IMR-90 (cell line): ENCODE measurements at regions not wholly inside any gene's neighbourhood (a gene's known extent, or its start where the extent isn't known, plus 50 kb on each side); places are given as distances from the start of the nearest gene placed in this dataset.

Source experiments
- ATAC-seq: fragments of 200-7000 bp; cut with Tn5 transposase; 2 replicates; pipeline ENCODE4 v1.9.1; 2020; ENCODE audit warnings: low read depth, mild to moderate bottlenecking, moderate library complexity
- BruUV-seq: library from RNA; stranded (reverse); fragments of 400-500 nt; replicated peaks from 2 replicates; lab custom pipeline; 2021; lab: Mats Ljungman, UMichigan
- CTCF ChIA-PET: fragments of 300-600 bp; formaldehyde crosslinking; extraction: SDS; loops from one replicate; lab custom pipeline; 2021; ENCODE audit warnings: antibody characterized with exemption; lab: Yijun Ruan, JAX
- POLR2A ChIA-PET: fragments of 300-600 bp; sonication (Branson Sonifier 250); formaldehyde crosslinking; loops from one replicate; lab custom pipeline; 2022; ENCODE audit warnings: antibody characterized with exemption; ENCODE audit not compliant: unreplicated experiment; lab: Charles Lee
- DNase-seq: peaks from one replicate; pipeline ENCODE4 v3.0.0; 2013
- H2AFZ ChIP-seq: replicated peaks from 2 replicates; pipeline ENCODE3; 2013; ENCODE audit warnings: low read length, mild to moderate bottlenecking; ENCODE audit not compliant: poor library complexity
- H2AK5ac ChIP-seq: 2 replicates; pipeline ENCODE4 v1.6.1; 2013; ENCODE audit warnings: low read depth, low read length, inconsistent platforms
- H2AK9ac ChIP-seq: replicated peaks from 2 replicates; pipeline ENCODE3; 2013; ENCODE audit warnings: mild to moderate bottlenecking, low read depth, low read length, moderate library complexity; ENCODE audit not compliant: poor library complexity
- H2BK120ac ChIP-seq: 2 replicates; pipeline ENCODE4 v1.6.1; 2013; ENCODE audit warnings: low read depth, low read length, inconsistent platforms
- H2BK15ac ChIP-seq: 3 replicates; pipeline ENCODE4 v1.6.1; 2013; ENCODE audit warnings: low read depth, low read length, inconsistent platforms
- H2BK20ac ChIP-seq: 2 replicates; pipeline ENCODE4 v1.6.1; 2013; ENCODE audit warnings: low read depth, mild to moderate bottlenecking, inconsistent platforms, low read length, moderate library complexity
- H2BK5ac ChIP-seq: 2 replicates; pipeline ENCODE4 v1.6.1; 2013; ENCODE audit warnings: mild to moderate bottlenecking, low read depth, low read length, inconsistent platforms; ENCODE audit not compliant: poor library complexity, severe bottlenecking
- H3K14ac ChIP-seq: replicated peaks from 2 replicates; pipeline ENCODE4 v1.6.1; 2013; ENCODE audit warnings: low read depth, low read length, inconsistent platforms
- H3K18ac ChIP-seq: 2 replicates; pipeline ENCODE4 v1.6.1; 2013; ENCODE audit warnings: low read depth, low read length, control low read depth
- H3K23ac ChIP-seq: 2 replicates; pipeline ENCODE4 v1.6.1; 2013; ENCODE audit warnings: low read depth, low read length, inconsistent platforms
- H3K27ac ChIP-seq: 2 replicates; pipeline ENCODE4 v1.5.1; 2013; ENCODE audit warnings: mild to moderate bottlenecking, control low read depth, low read length; ENCODE audit not compliant: insufficient read depth
- H3K27me3 ChIP-seq: 2 replicates; pipeline ENCODE4 v1.6.1; 2013; ENCODE audit warnings: low read length; ENCODE audit not compliant: control insufficient read depth, insufficient read depth
- H3K36me3 ChIP-seq: 2 replicates; pipeline ENCODE4 v1.6.1; 2013; ENCODE audit warnings: low read length, mixed read lengths; ENCODE audit not compliant: control insufficient read depth, insufficient read depth
- H3K4ac ChIP-seq: 2 replicates; pipeline ENCODE4 v1.6.1; 2013; ENCODE audit warnings: low read depth, low read length, inconsistent platforms
- H3K4me1 ChIP-seq: 2 replicates; pipeline ENCODE4 v1.6.1; 2013; ENCODE audit warnings: low read length, mixed read lengths; ENCODE audit not compliant: control insufficient read depth, insufficient read depth
- H3K4me2 ChIP-seq: 2 replicates; pipeline ENCODE4 v1.6.1; 2013; ENCODE audit warnings: low read depth, mild to moderate bottlenecking, control low read depth, low read length, moderate library complexity
- H3K4me3 ChIP-seq: 2 replicates; pipeline ENCODE4 v1.5.1; 2013; ENCODE audit warnings: low read depth, mild to moderate bottlenecking, control low read depth, low read length, moderate library complexity; ENCODE audit not compliant: insufficient read depth
- H3K56ac ChIP-seq: 2 replicates; pipeline ENCODE4 v1.6.1; 2013; ENCODE audit warnings: low read length, inconsistent platforms; ENCODE audit not compliant: insufficient read depth; ENCODE audit errors: extremely low read depth
- H3K79me1 ChIP-seq, 2 experiments: 2 replicates each; pipeline ENCODE4 v1.6.1; 2013; ENCODE audit warnings: low read length in 2 of 2, inconsistent platforms in 1 of 2, low read depth in 1 of 2
- H3K9ac ChIP-seq: 2 replicates; pipeline ENCODE4 v1.6.1; 2013; ENCODE audit warnings: low read depth, low read length, control low read depth
- H3K9me1 ChIP-seq: 2 replicates; pipeline ENCODE4 v1.6.1; 2013; ENCODE audit warnings: low read length, inconsistent platforms; ENCODE audit not compliant: insufficient read depth
- H3K9me3 ChIP-seq: 2 replicates; pipeline ENCODE4 v1.6.1; 2013; ENCODE audit warnings: low read length; ENCODE audit not compliant: control insufficient read depth, insufficient read depth
- H4K20me1 ChIP-seq: 2 replicates; pipeline ENCODE4 v1.6.1; 2013; ENCODE audit warnings: low read length, inconsistent platforms; ENCODE audit not compliant: insufficient read depth
- H4K5ac ChIP-seq: 2 replicates; pipeline ENCODE4 v1.6.1; 2013; ENCODE audit warnings: mild to moderate bottlenecking, low read depth, low read length, control low read depth
- H4K8ac ChIP-seq, 2 experiments: 2 replicates each; pipeline ENCODE4 v1.6.1; 2013; ENCODE audit warnings: low read depth in 2 of 2, low read length in 2 of 2, control low read depth in 1 of 2, inconsistent platforms in 1 of 2
- H4K91ac ChIP-seq: 2 replicates; pipeline ENCODE4 v1.6.1; 2013; ENCODE audit warnings: low read depth, low read length, inconsistent platforms; ENCODE audit not compliant: insufficient read depth
- BHLHE40 ChIP-seq: fragments of 150-350 bp; IDR thresholded peaks from 2 replicates; pipeline ENCODE4 v1.6.1; 2016; ENCODE audit warnings: mild to moderate bottlenecking, low read depth, low read length
- CEBPB ChIP-seq: IDR thresholded peaks from 2 replicates; pipeline ENCODE4 v1.6.1; 2012; ENCODE audit warnings: low read depth, low read length, improper control_type of control experiment
- CTCF ChIP-seq: conservative IDR thresholded peaks from 2 replicates; pipeline ENCODE4 v1.5.1; 2012; ENCODE audit warnings: mild to moderate bottlenecking, low read depth, low read length, improper control_type of control experiment
- ELK1 ChIP-seq: fragments of 150-350 bp; IDR thresholded peaks from 2 replicates; pipeline ENCODE4 v1.6.1; 2016; ENCODE audit warnings: low read depth, mild to moderate bottlenecking, low read length, moderate library complexity, borderline replicate concordance
- FOS ChIP-seq: fragments of 150-350 bp; IDR thresholded peaks from 2 replicates; pipeline ENCODE4 v1.6.1; 2016; ENCODE audit warnings: low read depth, low read length
- MAFK ChIP-seq: IDR thresholded peaks from 2 replicates; pipeline ENCODE4 v1.6.1; 2012; ENCODE audit warnings: low read depth, low read length, improper control_type of control experiment
- MAZ ChIP-seq: IDR thresholded peaks from 2 replicates; pipeline ENCODE4 v1.6.1; 2012; ENCODE audit warnings: low read depth, mild to moderate bottlenecking, low read length, improper control_type of control experiment, moderate library complexity, borderline replicate concordance
- MXI1 ChIP-seq: IDR thresholded peaks from 2 replicates; pipeline ENCODE4 v1.6.1; 2012; ENCODE audit warnings: low read depth, mild to moderate bottlenecking, low read length, moderate library complexity, borderline replicate concordance
- POLR2A ChIP-seq: IDR thresholded peaks from 2 replicates; pipeline ENCODE4 v1.6.1; 2012; ENCODE audit warnings: mild to moderate bottlenecking, low read depth, low read length
- RAD21 ChIP-seq: IDR thresholded peaks from 2 replicates; pipeline ENCODE4 v1.6.1; 2012; ENCODE audit warnings: low read length, improper control_type of control experiment
- RCOR1 ChIP-seq: IDR thresholded peaks from 2 replicates; pipeline ENCODE4 v1.6.1; 2012; ENCODE audit warnings: mild to moderate bottlenecking, low read length, improper control_type of control experiment; ENCODE audit not compliant: insufficient replicate concordance
- RFX5 ChIP-seq: IDR thresholded peaks from 2 replicates; pipeline ENCODE4 v1.8.0; 2012; ENCODE audit warnings: low read depth, mild to moderate bottlenecking, low read length, moderate library complexity
- SMC3 ChIP-seq: fragments of 150-350 bp; IDR thresholded peaks from 2 replicates; pipeline ENCODE4 v1.6.1; 2016; ENCODE audit warnings: low read depth, mild to moderate bottlenecking, antibody characterized with exemption, low read length, moderate library complexity
- USF2 ChIP-seq: fragments of 150-350 bp; IDR thresholded peaks from 2 replicates; pipeline ENCODE4 v1.6.1; 2017; ENCODE audit warnings: mild to moderate bottlenecking, antibody characterized with exemption, low read length, low read depth
- WGBS, 2 experiments: methylation state at CpG; one replicate each; pipeline versions ENCODE4 v1.1.5 to v1.1.7; 2013; ENCODE audit warnings: missing lambda C conversion rate in 2 of 2; ENCODE audit not compliant: insufficient read length in 1 of 2; ENCODE audit errors: extremely low coverage in 2 of 2; 5-methylcytosine and 5-hydroxymethylcytosine counted together
- dilution Hi-C: fragments of 300-500 bp; cut with HindIII; formaldehyde crosslinking; loops from one replicate; pipeline ENCODE4 v1.14.3; 2018; ENCODE audit warnings: low sequenced_read_pairs; ENCODE audit not compliant: unreplicated experiment
- in situ Hi-C: fragments of 300-500 bp; cut with MboI; formaldehyde crosslinking; loops from 3 replicates; pipeline ENCODE4 v1.14.3; 2019; ENCODE audit warnings: low sequenced_read_pairs, inconsistent platforms, mixed read lengths
- intact Hi-C: fragments of 100-400 bp; cut with micrococcal nuclease; formaldehyde crosslinking; loops from 2 replicates; pipeline ENCODE4 v1.10.0; 2022

GRCh38 chr5:125044491-125045282 is 298.2 kb upstream of the ZNF608 start:
- peak overlapping the region; percentile 5; the same call in 1 of the 2 replicates for H3K14ac ChIP-seq
- dilution Hi-C loops (no loop called here), in situ Hi-C loops (no loop called here), intact Hi-C loops (no loop called here)
- peak overlapping the region; percentile 73; the same call in 1 of the 2 replicates for H2AK5ac ChIP-seq
- no peak for DNase-seq
- no peaks in the 10 kb centered on the region for H3K79me1 ChIP-seq
- no peak overlapping the region for H3K56ac ChIP-seq
- H3K9ac ChIP-seq, result no peak overlapping the region
- H3K4ac ChIP-seq, result peak overlapping the region; percentile 44
- WGBS, 2 experiments, result 82 to 100% methylated on average over 2 to 4 of the region's 8 CpGs
- peak overlapping the region; percentile 38 for H2BK120ac ChIP-seq
- TF ChIP-seq CTCF (no peak), ELK1 (no peak), MAZ (no peak), RCOR1 (no peak), MAFK (no peak), RFX5 (no peak), FOS (no peak), MXI1 (no peak), POLR2A (no peak), RAD21 (no peak), CEBPB (no peak), SMC3 (no peak), BHLHE40 (no peak), USF2 (no peak)
- no peak overlapping the region for H2AFZ ChIP-seq
- H4K91ac ChIP-seq, result peak overlapping the region; percentile 27; the same call in 1 of the 2 replicates
- no peak overlapping the region for H3K23ac ChIP-seq
- ATAC-seq, result peak; percentile 9
- peak overlapping the region; percentile 21; the same call in 1 of the 3 replicates for H2BK15ac ChIP-seq
- CTCF ChIA-PET, result no interaction called here
- no peaks in the 10 kb centered on the region for H3K27me3 ChIP-seq
- H3K4me2 ChIP-seq, result no peak overlapping the region
- H3K18ac ChIP-seq, result no peak overlapping the region
- H2AK9ac ChIP-seq, result no peak overlapping the region
- H4K20me1 ChIP-seq, result no peaks in the 10 kb centered on the region
- H3K4me1 ChIP-seq, result peaks cover 13% of the 10 kb centered on the region; the same call in 1 of the 2 replicates
- no TSS peak for BruUV-seq
- no peak overlapping the region for H3K27ac ChIP-seq
- H3K9me3 ChIP-seq, result no peaks in the 10 kb centered on the region
- POLR2A ChIA-PET, result no interaction called here
- H4K8ac ChIP-seq, result peak overlapping the region in 1 of 2 experiments; percentile 25; a peak in 2 of 4 replicates
- H2BK20ac ChIP-seq, result peak overlapping the region; percentile 67
- H2BK5ac ChIP-seq, result no peak overlapping the region
- H3K9me1 ChIP-seq, result peaks cover 5% of the 10 kb centered on the region; the same call in 1 of the 2 replicates
- H3K4me3 ChIP-seq, result no peak overlapping the region
- H4K5ac ChIP-seq, result no peak overlapping the region
- no peaks in the 10 kb centered on the region for H3K36me3 ChIP-seq
